ENCODE measurements at regions not wholly inside any gene's neighbourhood (a gene's known extent, or its start where the extent isn't known, plus 50 kb on each side); places are given as distances from the start of the nearest gene placed in this dataset.

- no peaks in the 10 kb centered on the region for H3K27me3 ChIP-seq (ENCODE audit: control insufficient read depth, insufficient read depth, low read length)
- no peak overlapping the region for H3K4me2 ChIP-seq (ENCODE audit: low read depth, low read length)
- BruUV-seq (replicated peaks), result no TSS peak
- H2AK9ac ChIP-seq (replicated peaks; ENCODE audit: low read depth, low read length, poor library complexity), result no peak overlapping the region
- no peak overlapping the region for H3K4ac ChIP-seq (ENCODE audit: low read depth, low read length)
- no peak overlapping the region for H3K14ac ChIP-seq (replicated peaks; ENCODE audit: low read depth, low read length)
- H3K4me1 ChIP-seq (ENCODE audit: control insufficient read depth, insufficient read depth, low read length), result no peaks in the 10 kb centered on the region; the same call in 1 of the 2 replicates
- H3K9me1 ChIP-seq (ENCODE audit: insufficient read depth, low read length), result no peaks in the 10 kb centered on the region
- no peak overlapping the region for H3K18ac ChIP-seq (ENCODE audit: low read depth, low read length)
- intact Hi-C loops (cut with micrococcal nuclease), result no loop called here
- dilution Hi-C loops (cut with HindIII; ENCODE audit: low sequenced_read_pairs, unreplicated experiment), result no loop called here
- ChIA-PET POLR2A (ENCODE audit: unreplicated experiment) (no interaction called here), CTCF (interaction anchor here (1.4 kb wide), 1 partner anchor 23 kb away, joined by 3 read pairs; no protein-coding TSS in a partner anchor)
- H3K9ac ChIP-seq (ENCODE audit: low read depth, low read length), result no peak overlapping the region
- no peaks in the 10 kb centered on the region for H4K20me1 ChIP-seq (ENCODE audit: insufficient read depth, low read length)
- 100% methylated on average over 2 of the region's 4 CpGs; no CpG with 5 or more reads in 1 of the 2 experiments for WGBS, 2 experiments (ENCODE audit: extremely low coverage in 2 of 2, insufficient read length in 1 of 2)
- DNase-seq (peak; percentile 31), ATAC-seq (ENCODE audit: low read depth) (no peak)
- H2BK5ac ChIP-seq (ENCODE audit: low read depth, low read length, poor library complexity, severe bottlenecking), result no peak overlapping the region
- no peak overlapping the region for H3K4me3 ChIP-seq (ENCODE audit: insufficient read depth, low read depth, low read length)
- H2AK5ac ChIP-seq (ENCODE audit: low read depth, low read length), result no peak overlapping the region
- H3K56ac ChIP-seq (ENCODE audit: extremely low read depth, insufficient read depth, low read length), result no peak overlapping the region
- 0 out of 2 replicates have a peak, but pooled peaks cover 2% of the 10 kb centered on the region for H3K9me3 ChIP-seq (ENCODE audit: control insufficient read depth, insufficient read depth, low read length)
- H3K27ac ChIP-seq (ENCODE audit: insufficient read depth, low read length), result no peak overlapping the region
- in situ Hi-C loops (cut with MboI; ENCODE audit: low sequenced_read_pairs), result no loop called here
- no peak overlapping the region for H4K8ac ChIP-seq (ENCODE audit: low read depth in 2 of 2, low read length in 2 of 2)
- H2BK120ac ChIP-seq (ENCODE audit: low read depth, low read length), result no peak overlapping the region
- H3K36me3 ChIP-seq (ENCODE audit: control insufficient read depth, insufficient read depth, low read length), result no peaks in the 10 kb centered on the region
- no peak overlapping the region for H3K23ac ChIP-seq (ENCODE audit: low read depth, low read length)
- TF ChIP-seq FOS (IDR thresholded peaks at IDR 0.05; ENCODE audit: low read depth, low read length) (0 out of 2 replicates have a peak, but pooled peaks have one; percentile 23), POLR2A (IDR thresholded peaks at IDR 0.05; ENCODE audit: low read depth, low read length) (no peak), NFE2L2 (IDR thresholded peaks at IDR 0.05; ENCODE audit: low read depth, low read length) (peak; percentile 61)
- TF ChIP-seq, protein P1, sequence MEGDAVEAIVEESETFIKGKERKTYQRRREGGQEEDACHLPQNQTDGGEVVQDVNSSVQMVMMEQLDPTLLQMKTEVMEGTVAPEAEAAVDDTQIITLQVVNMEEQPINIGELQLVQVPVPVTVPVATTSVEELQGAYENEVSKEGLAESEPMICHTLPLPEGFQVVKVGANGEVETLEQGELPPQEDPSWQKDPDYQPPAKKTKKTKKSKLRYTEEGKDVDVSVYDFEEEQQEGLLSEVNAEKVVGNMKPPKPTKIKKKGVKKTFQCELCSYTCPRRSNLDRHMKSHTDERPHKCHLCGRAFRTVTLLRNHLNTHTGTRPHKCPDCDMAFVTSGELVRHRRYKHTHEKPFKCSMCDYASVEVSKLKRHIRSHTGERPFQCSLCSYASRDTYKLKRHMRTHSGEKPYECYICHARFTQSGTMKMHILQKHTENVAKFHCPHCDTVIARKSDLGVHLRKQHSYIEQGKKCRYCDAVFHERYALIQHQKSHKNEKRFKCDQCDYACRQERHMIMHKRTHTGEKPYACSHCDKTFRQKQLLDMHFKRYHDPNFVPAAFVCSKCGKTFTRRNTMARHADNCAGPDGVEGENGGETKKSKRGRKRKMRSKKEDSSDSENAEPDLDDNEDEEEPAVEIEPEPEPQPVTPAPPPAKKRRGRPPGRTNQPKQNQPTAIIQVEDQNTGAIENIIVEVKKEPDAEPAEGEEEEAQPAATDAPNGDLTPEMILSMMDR (conservative IDR thresholded peaks at IDR 0.05; ENCODE audit: low read depth, low read length), result peak; percentile 22; the same call in 1 of the 2 replicates
- H3K79me1 ChIP-seq (ENCODE audit: low read depth in 1 of 2, low read length in 2 of 2), result no peaks in the 10 kb centered on the region
- H2BK20ac ChIP-seq (ENCODE audit: low read depth, low read length), result no peak overlapping the region; the same call in 1 of the 2 replicates
- no peak overlapping the region for H4K5ac ChIP-seq (ENCODE audit: low read depth, low read length)
- no peak overlapping the region for H4K91ac ChIP-seq (ENCODE audit: insufficient read depth, low read depth, low read length)
- H2BK15ac ChIP-seq (ENCODE audit: low read depth, low read length), result no peak overlapping the region
- no peak overlapping the region for H2AFZ ChIP-seq (replicated peaks; ENCODE audit: low read length, poor library complexity)
Observed at GRCh38 chr14:55802986-55803872, 223.2 kb downstream of the KTN1 start.
